NT2/D1 (cell line): ENCODE measurements at regions not wholly inside any gene's neighbourhood (a gene's known extent, or its start where the extent isn't known, plus 50 kb on each side); places are given as distances from the start of the nearest gene placed in this dataset.

Source experiments
- DNase-seq: peaks from one replicate; pipeline ENCODE4 v3.0.0-alpha.2; 2011; ENCODE audit warnings: low read depth, low spot score
- H3K27me3 ChIP-seq: 2 replicates; pipeline ENCODE4 v1.6.0; 2011; ENCODE audit warnings: mild to moderate bottlenecking; ENCODE audit not compliant: insufficient read length, insufficient read depth
- H3K36me3 ChIP-seq: 2 replicates; pipeline ENCODE4 v1.6.1; 2011; ENCODE audit warnings: mild to moderate bottlenecking, low read length, mixed read lengths; ENCODE audit not compliant: insufficient read depth, insufficient read length
- H3K4me1 ChIP-seq: 2 replicates; pipeline ENCODE4 v1.5.1; 2011; ENCODE audit not compliant: insufficient read depth, insufficient read length
- H3K4me3 ChIP-seq: 2 replicates; pipeline ENCODE4 v1.5.1; 2011; ENCODE audit warnings: low read depth; ENCODE audit not compliant: insufficient read length
- H3K9ac ChIP-seq: 2 replicates; pipeline ENCODE4 v1.6.0; 2011; ENCODE audit warnings: low read depth; ENCODE audit not compliant: insufficient read length
- H3K9me3 ChIP-seq: 2 replicates; pipeline ENCODE4 v1.5.1; 2011; ENCODE audit warnings: mild to moderate bottlenecking, low read length; ENCODE audit not compliant: insufficient read depth
- SUZ12 ChIP-seq: IDR thresholded peaks from 2 replicates; pipeline ENCODE4 v1.6.1; 2011; ENCODE audit not compliant: insufficient read length, insufficient read depth; ENCODE audit errors: extremely low read depth
- YY1 ChIP-seq: IDR thresholded peaks from 2 replicates; pipeline ENCODE4 v1.6.1; 2011; ENCODE audit not compliant: insufficient read length, insufficient read depth
- ZNF274 ChIP-seq: IDR thresholded peaks from 2 replicates; pipeline ENCODE4 v1.6.1; 2011; ENCODE audit warnings: mild to moderate bottlenecking, low read depth, low read length

DNA sequence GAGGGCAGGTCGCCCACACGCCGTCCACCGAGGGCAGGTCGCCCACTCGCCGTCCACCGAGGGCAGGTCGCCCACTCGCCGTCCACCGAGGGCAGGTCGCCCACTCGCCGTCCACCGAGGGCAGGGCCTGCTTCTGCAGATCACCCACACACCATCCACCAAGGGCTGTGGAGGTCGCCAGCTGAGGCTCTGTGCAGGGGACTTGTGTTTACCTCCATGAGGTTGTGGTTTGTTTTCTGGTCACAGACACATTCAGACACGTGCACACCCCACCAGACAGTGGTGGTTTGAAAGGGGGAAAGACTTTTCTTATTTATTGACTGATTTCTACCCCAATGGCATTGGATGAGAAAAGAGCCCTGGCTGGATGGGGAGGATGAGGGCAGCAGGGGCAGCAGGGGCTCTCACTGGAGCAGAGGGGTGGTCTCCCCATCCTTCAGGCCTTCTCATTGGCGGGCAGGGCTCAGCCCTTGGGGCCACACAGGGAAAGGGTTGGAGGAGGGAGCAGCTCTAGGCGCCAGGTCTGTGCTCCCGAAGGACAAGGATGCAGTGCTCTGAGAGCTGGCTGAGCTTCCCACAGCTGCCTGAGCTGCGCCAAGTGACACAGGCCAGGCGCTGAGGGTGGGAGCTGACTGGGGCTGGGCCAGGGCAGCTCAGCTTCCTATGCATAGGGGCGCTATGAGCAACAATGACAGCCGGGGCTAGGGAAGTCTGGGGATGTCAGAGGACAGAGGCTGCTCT is 252.6 kb upstream of the B3GAT1 start:
- Histone ChIP-seq H3K27me3 (no peaks in the 10 kb centered on the region), H3K4me1 (no peaks in the 10 kb centered on the region), H3K36me3 (no peaks in the 10 kb centered on the region), H3K9me3 (peaks cover 22% of the 10 kb centered on the region; the same call in 1 of the 2 replicates), H3K9ac (no peak overlapping the region), H3K4me3 (no peak overlapping the region)
- TF ChIP-seq SUZ12, result no peak
- TF ChIP-seq YY1, result no peak
- no peak for TF ChIP-seq ZNF274
- no peak for DNase-seq

DNA sequence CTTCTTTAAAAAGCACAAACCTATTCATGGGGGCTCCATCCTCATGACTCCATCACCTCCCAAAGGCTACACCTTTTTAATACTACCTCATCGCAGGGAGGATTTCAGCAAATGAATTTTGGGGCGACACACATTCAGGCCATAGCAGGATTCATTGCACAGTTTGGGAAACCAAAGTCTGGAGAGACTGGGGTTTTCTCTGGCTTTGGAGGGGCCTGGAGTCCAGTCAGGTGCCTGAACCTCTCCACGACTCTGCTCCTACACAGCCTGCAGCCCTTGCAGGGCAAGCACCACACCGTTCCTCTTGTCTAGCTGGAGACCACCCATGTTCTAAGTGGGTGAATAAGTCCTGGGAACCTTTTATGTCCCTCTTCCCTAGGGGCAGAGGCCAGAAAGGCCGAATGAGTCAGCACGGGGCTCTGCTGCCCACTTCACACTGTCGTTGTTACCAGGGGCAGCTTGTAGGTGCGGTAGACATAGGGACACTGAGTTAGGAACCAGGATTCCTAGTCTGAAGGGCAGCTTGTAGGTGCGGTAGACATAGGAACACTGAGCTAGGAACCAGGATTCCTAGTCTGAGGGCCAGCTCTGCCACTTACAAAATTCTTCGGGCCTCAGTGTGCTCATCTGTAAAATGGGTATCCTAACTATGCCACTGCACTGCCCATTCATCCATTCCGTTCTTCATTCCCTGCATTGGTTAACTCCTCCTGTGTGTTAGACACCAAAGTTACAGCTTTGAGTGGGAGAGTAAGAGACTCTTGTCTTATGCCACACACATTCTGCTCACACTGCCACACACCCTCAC is 251.7 kb upstream of the B3GAT1 start:
- H3K9ac ChIP-seq, result no peak overlapping the region
- TF ChIP-seq ZNF274 (no peak), YY1 (no peak)
- no peak overlapping the region for H3K4me3 ChIP-seq
- peaks cover 23% of the 10 kb centered on the region; the same call in 1 of the 2 replicates for H3K9me3 ChIP-seq
- H3K27me3 ChIP-seq, result no peaks in the 10 kb centered on the region
- H3K4me1 ChIP-seq, result no peaks in the 10 kb centered on the region
- no peaks in the 10 kb centered on the region for H3K36me3 ChIP-seq
- no peak for DNase-seq

DNA sequence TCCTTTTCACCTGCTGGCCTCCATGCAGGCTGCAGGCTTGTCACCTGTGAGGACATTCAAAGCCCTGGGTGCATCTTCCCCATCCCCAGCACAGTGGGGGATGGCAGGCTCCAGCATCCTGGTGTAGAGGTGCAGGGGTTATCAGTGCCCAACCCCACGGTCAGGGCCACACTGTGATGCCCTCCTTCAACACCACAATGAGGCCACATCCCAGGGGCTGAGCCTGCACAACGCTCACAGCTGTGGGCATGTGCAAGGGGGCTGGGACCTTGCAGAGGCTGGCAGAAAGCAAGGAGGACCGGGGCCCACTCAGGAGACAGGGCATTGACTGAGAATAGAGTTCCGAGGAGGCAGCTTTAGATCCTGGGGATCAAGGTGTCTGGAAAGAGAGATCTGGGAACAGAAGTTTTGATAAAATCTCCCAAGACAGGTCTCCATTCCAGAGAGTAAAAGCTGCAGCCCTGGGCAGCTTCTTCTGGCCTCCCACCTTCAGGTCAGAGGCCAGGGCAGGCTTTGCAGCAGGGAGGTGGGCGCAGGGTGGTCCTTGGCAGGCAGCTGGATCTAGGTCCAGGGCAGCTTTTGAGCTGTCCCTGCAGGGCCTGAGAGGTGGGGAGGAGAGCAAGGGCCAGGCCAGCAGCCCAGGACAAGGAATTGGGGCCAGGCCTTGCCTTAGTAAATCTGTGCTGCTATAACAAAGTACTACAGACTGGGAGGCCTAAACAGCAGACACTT is 250.8 kb upstream of the B3GAT1 start:
- Histone ChIP-seq H3K4me3 (no peak overlapping the region), H3K27me3 (no peaks in the 10 kb centered on the region), H3K9me3 (peaks cover 23% of the 10 kb centered on the region; the same call in 1 of the 2 replicates), H3K9ac (no peak overlapping the region), H3K36me3 (no peaks in the 10 kb centered on the region), H3K4me1 (no peaks in the 10 kb centered on the region)
- no peak for TF ChIP-seq ZNF274
- TF ChIP-seq SUZ12, result no peak
- TF ChIP-seq YY1, result no peak
- DNase-seq, result no peak

DNA sequence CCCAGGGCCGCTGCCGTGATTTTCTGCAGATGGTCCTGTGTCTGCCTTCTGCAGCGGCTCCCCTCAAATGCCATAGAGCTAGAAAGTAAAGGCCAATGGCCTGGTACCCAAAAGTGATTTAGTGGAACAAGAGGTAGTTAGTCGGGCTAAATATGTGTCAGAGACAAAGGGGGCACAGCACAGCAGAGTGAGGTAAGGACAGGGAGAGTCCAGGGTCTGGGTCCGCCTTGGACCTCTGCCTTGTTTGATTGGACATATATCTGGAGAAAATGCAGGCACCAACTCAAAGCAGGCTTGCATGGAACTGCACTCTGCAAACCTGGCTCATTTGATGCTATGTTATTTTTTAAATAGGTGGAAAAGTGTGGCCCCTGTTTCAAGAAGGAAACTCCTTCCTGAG is 249.6 kb upstream of the B3GAT1 start:
- no peak overlapping the region for H3K4me3 ChIP-seq
- no peaks in the 10 kb centered on the region for H3K36me3 ChIP-seq
- no peaks in the 10 kb centered on the region for H3K27me3 ChIP-seq
- H3K9me3 ChIP-seq, result peaks cover 23% of the 10 kb centered on the region; the same call in 1 of the 2 replicates
- H3K9ac ChIP-seq, result no peak overlapping the region
- H3K4me1 ChIP-seq, result peaks cover 3% of the 10 kb centered on the region
- no peak for TF ChIP-seq ZNF274
- DNase-seq, result no peak

DNA sequence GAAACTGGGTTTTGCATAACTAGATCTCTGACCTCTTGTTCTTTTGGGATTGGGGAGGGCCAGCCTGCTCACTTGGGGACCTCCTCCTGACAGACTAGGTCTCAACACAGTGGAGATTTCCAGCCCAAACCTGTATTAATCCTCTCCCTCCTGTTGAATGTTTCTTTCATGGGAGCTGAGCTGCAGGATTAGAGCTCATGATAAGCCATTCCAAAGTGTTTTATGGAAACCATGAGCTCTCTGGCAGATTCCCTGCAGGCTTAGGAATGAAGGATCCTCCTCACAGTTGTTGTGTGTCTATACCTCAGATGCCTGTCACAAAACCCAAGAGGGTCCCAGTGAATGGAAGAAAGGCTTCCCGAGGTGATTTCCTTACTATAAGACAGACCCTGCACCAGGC is 248.4 kb upstream of the B3GAT1 start:
- peaks cover 23% of the 10 kb centered on the region; the same call in 1 of the 2 replicates for H3K9me3 ChIP-seq
- TF ChIP-seq YY1 (no peak), ZNF274 (no peak), SUZ12 (no peak)
- H3K4me1 ChIP-seq, result peaks cover 3% of the 10 kb centered on the region
- no peak overlapping the region for H3K4me3 ChIP-seq
- no peak overlapping the region for H3K9ac ChIP-seq
- no peaks in the 10 kb centered on the region for H3K27me3 ChIP-seq
- no peaks in the 10 kb centered on the region for H3K36me3 ChIP-seq
- no peak for DNase-seq

DNA sequence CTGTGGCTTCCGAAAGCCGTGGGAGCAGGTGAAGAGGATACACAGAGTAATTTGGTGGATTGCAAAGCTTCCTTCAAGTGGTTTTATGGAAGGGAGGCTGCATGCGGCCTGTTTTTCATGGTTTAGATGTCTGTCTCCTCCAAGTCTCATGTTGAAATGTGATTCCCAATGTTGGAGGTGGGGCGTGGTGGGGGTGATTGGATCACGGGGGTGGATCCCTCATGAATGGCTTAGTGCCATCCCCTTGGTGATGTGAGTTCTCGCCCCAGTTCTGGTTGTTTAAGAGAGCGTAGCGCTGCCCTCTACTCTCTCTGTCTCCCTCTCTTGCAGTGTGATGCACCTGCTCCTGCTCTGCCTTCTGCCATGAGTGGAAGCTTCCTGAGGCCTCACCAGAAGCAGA is 247.8 kb upstream of the B3GAT1 start:
- Histone ChIP-seq H3K36me3 (no peaks in the 10 kb centered on the region), H3K4me1 (peaks cover 3% of the 10 kb centered on the region), H3K27me3 (no peaks in the 10 kb centered on the region), H3K9ac (no peak overlapping the region), H3K4me3 (no peak overlapping the region), H3K9me3 (peaks cover 23% of the 10 kb centered on the region; the same call in 1 of the 2 replicates)
- DNase-seq, result no peak
- TF ChIP-seq ZNF274 (peak; percentile 60), YY1 (no peak)

- Histone ChIP-seq H3K4me3 (no peak overlapping the region), H3K4me1 (peaks cover 3% of the 10 kb centered on the region), H3K36me3 (no peaks in the 10 kb centered on the region), H3K27me3 (no peaks in the 10 kb centered on the region), H3K9ac (no peak overlapping the region), H3K9me3 (peaks cover 23% of the 10 kb centered on the region; the same call in 1 of the 2 replicates)
- DNase-seq, result no peak
- TF ChIP-seq YY1 (no peak), SUZ12 (no peak), ZNF274 (no peak)
These were observed 246.6 kb upstream of the B3GAT1 start for GRCh38 chr11:134658481-134659225.
